HG03521 (cell line): ENCODE measurements at regions not wholly inside any gene's neighbourhood (a gene's known extent, or its start where the extent isn't known, plus 50 kb on each side); places are given as distances from the start of the nearest gene placed in this dataset.
"Not testable (repeated sequence)": the region's sequence is repeated elsewhere in the genome, so short reads cannot be mapped to it uniquely, and the experiment has no call there.

Experiments used
- ATAC-seq: cut with Tn5 transposase; IDR thresholded peaks from one replicate; pipeline ENCODE4 v1.9.1; 2021; ENCODE audit warnings: mild to moderate bottlenecking, moderate library complexity; ENCODE audit not compliant: unreplicated experiment

DNA sequence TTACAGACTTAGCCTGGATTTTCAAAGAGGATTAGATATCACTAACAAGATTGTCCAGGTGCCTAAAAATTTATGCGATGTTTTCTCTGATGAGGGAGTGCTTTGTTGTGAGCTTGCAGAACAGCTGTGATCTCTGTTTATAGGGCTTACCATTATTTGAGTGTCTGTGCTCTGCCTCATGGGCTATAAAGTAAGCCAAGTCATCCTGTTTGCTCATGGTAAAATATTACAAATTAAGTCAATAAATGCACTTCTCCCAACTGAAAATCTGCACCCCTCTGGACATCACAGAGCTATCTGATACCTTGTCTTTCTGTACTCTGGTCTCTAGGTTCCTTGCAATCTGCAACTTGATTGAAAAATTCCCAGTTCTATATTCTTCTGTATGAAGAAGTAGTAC is 293.4 kb upstream of the ACTBL2 start:
- ATAC-seq: no peak

DNA sequence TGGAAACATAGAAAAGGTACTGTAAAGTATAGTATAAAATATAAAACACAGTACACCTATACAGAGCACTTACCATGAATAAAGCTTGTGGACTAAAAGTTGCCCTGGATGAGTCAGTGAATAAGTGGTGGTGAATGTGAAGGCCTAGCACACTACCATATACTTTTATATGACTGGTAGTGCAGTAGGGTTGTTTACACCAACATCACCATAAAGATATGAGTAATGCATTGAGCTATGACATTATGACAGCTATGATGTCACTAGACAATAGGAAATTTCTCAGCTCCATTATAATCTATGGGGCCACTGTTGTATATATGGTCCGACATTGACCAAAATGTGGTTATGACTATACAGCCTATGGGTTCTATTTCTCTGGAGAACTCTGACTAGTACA is 291.8 kb upstream of the ACTBL2 start:
- no peak for ATAC-seq

DNA sequence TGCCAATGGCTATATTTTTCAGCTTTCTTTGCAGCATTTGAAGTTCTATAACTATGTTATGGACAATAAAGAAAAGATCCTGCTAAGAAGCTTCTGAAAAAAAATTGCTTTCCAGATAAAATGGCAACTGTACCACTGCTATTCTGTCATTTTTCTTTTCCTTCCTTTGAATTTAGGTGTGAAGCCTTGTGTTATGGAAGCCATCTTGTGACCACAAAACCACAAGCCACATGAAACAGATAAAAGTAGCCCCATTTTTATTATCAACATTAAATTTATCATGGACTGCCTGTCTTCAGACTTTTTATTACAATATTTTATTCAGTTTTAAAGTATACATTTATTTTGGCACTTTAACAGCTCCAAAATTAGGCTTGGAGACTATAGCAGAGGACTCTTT is 289.9 kb upstream of the ACTBL2 start:
- no peak for ATAC-seq

DNA sequence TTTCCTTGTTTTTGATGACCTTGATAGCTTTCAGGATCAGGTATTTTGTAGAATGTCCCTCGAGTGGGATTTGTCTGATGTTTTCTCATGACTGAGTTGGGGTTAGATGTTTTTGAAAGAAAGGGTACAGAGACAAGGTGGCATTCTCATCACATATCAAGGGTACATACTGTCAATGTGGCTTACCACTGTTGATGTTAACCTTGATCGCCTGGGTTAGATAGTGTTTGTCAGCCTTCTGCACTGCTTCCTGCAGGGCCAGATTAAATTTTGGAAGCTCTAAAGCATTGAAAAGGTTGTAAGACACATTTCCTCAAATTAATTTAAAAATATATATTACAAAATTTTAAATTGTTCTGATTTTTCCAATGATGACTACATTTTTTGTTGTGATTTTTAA is 287.4 kb upstream of the ACTBL2 start:
- no peak for ATAC-seq

DNA sequence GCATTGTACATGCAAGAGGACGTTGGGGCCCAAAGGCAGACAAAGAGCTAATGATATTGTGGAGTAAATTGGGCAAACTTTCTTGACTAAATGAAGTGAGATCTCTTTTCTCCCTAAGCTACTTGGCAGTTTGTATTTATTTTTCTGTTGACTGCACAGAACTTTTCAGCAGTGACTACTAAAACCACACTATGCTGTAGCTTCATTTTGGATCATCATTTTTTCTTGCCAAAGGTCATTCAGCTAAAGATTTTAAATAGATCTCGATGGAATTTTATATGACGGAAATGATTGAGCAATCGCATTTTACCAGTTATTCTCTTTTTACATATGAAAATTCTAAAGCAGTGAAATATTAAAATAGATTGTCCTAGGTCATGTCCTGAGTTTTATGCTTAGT is 286.1 kb upstream of the ACTBL2 start:
- ATAC-seq: no peak

DNA sequence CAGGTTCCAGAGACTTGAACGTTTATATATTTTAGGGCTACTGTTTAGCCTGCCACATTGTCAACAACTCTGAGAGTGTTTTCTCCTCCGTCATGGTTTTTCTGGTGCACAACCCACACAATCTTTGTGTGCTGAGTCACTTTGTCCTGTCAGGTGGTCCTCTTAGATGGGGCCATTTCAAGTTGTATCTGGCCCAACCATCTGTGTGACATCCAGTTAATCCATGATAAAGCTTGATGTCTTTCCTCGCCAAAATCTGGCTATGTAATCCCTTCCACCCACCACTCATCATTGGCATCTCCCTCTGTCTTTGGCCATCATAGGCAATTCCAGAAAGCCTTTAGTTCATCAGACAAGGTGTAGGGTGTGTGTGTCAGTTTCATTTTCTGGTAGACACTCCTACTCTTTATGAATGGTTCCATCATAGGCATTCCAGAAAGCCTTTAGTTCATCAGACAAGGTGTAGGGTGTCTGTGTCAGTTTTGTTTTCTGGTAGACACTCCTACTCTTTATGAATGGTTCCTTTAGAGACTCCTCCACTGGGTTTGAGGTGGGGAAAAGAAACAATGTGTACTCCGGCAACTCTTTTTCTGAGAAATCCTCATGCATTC is 282.0 kb upstream of the ACTBL2 start:
- no peak for ATAC-seq

DNA sequence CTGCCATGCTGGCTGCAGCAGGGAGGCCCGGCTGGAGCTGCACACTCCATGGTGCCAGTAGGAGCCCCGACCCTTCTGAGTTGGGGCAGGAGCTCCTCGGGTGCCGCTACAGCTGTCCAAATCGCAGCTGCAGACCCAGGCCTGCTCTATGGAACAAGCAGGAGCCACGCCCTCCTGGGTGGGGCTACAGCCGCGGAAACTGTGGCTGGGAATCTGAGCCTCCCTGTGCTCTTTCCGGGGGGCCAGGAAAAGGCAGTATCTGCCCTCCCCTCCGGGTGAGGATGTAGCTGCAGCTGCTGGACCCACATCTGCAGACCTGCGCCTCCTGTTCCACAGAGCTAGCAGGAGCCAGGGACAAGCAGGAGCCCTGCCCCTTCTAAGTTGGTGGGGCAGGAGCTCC is 278.9 kb upstream of the ACTBL2 start:
- no peak for ATAC-seq

DNA sequence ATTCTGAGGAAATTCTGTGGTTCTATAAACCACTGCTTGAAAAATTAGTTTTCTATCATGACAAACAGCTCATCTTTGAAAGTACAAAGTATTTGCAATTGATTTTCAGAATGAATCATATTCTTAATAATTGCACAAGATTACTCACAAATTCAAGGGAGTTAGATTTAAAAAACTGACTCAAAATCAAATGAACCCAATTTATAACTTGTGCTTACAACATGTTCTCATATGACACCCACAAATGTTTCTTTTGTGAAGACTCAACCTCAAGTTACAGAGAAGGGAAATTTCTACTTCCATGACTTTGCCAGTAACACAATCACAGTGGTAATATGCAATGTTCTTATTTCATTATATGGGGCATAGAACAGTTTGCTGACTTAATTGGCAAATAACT is 272.0 kb upstream of the ACTBL2 start:
- no peak for ATAC-seq

DNA sequence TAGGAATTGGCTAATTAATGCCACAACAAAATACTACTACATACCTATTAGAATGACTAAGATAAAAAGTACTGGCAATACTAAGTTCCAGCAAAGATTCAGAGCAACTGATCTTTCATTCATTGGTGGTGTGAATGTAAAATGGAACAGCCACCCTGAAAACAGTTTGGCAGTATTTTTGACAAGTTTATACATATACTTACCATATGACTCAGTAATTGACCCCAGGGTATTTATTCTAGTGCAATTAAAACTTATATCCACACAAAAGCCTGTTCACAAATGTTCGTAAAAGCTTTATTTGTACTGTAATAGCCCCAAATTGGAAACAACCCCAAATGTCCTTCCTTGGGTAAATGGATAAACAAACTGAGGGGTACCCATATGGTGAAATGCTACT is 270.8 kb upstream of the ACTBL2 start:
- no peak for ATAC-seq

DNA sequence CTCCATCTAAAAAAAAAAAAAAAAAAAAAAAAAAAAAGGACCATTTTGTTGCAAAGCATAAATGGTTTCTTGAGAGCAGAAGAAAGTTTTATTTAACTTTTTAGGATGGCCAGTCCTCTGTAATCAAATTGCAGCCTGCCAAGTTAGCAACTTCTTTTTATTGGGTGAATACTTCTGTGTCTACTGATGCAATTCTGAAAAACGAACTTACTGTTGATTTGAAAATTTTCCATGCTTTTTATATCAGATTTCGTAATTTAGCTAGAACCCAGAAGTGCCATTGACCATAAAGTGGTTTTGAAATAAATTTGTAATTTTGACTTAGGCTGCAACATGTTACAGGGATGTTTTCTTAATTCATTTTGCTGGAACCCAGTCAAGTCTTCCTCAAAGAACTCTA is 269.1 kb upstream of the ACTBL2 start:
- no peak for ATAC-seq

DNA sequence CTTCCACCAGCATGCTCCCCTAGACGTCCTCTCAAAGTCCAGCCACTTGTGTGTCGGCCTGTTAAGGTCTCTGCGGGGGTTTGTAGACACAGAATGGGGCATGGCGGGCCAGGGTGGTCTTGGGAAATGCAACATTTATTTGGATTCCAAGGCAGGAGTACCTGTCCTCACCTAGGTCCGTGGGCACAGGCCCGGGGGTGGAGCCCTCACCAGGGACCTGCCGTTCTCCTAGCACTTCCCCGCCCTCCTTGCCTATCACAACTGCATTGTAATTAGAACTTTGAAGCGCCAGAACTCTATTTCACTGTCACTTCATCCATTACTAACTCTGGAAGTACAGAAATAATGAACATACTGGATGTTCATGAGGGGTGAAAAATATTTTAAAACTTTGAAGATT is 268.3 kb upstream of the ACTBL2 start:
- no peak for ATAC-seq

DNA sequence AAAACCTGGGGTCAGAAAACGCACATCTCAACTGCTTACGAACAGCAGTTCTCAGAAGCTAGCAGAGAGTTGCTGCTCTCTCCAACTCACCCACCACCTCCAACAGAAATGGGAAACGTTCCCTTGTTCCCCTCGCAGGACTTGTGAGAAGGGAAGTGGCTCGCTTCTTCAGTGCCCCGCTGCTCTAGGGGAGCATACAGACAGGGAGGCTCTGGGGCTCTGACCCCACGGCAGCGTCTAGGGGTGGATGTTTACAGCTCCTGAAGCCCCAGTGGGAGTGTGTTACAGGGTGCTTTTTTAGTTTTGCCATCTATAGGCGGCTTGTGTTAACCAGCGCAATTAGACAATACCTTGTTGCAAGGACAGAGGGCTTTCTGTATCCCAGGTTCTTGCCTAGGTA is 267.7 kb upstream of the ACTBL2 start:
- ATAC-seq: no peak

DNA sequence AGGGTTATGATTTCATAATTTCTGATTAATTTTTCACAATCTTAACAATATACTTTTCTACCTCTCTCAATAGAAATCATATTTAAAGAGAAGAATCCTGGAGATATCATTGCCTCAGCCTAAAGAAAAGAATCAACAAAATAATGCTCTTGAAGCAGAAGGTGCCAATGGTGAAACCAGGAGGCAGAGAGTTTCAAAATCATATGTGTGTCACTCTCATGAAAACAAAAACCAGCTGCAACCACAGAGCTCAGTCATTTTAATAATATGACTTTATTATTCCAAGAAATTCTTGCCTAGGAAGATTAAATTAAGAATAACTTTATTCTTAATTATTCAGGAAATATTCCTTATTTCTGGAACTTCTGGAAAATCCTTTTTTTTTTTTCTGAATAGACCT is 266.8 kb upstream of the ACTBL2 start:
- ATAC-seq: no peak

DNA sequence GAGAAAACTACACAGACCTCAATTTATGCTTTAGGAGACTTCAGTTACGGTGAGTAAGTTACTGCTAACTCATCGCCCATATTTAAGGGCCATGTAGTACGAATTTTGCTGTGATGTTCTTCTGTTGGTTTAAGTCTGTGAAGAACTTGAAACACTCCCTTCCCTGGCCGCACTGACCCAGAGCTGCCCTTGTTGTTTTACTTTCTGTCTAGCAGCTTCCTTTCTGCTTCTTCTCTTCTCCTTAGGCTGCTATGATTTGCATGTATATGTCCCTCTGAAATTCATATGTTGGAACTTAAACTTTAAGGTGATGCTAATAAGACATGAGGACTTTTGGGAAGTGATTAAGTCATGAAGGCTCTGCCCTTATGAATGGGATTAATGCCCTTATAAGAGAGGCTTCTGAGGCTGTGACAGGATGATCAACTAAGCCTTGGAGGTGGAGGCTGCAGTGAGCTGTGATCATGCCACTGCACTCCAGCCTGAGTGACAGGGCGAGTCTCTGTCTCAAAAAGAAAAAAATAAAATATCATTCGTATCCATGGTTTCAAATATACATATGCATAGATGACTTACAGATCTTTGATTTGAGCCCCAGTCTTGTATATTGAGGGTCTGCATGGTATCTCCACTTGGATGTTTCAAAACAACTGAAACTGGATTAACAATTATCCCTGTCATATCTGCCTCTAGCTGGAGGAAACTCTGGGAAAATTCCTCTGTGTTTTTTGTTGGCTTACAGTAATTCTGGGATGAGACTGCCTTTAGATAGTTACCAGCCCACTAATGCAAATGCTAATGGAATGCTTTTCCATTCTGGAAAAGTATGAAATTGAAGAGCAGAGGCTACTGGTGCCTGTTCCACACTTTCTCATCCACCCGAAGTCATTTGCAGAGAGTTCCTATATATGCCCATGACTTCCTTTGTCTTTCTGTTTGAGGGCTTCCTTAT is 263.4 kb upstream of the ACTBL2 start:
- ATAC-seq: no peak

DNA sequence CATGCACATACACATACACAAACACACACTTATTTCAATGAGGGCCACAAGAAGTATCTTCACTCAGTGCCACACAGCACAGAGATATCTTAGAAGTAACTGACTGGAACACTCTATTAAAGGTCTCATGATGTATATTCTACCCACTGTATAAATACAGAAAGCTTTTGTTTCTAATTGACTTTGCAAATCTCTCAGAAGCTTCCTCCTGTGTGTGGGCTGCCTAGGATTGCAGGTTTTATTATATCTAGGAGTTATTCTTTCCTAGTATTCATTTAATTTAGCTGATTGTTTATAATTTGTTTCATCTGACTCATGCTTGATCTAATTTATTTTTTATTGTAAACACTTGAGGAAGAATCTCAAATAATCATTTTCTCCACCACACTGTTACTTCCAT is 262.4 kb upstream of the ACTBL2 start:
- no peak for ATAC-seq

DNA sequence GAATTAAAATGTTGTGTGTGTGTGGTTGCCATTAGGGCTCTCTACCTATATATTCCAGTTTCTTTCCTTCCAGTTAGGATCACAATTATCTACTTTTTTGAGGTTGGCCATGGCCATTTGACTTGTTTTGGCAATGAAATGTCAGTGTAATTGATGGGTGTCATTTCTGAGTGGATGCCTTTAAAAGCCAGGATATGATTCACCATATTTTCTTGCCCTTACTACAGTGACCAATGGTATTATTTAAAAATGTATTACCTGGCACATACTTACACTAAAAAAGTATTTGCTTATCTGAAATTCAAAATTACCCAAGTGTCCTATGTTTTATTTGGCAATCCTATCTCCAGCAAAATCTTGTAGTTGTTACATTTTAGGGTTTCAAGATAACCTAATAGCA is 258.7 kb upstream of the ACTBL2 start:
- ATAC-seq: no peak

DNA sequence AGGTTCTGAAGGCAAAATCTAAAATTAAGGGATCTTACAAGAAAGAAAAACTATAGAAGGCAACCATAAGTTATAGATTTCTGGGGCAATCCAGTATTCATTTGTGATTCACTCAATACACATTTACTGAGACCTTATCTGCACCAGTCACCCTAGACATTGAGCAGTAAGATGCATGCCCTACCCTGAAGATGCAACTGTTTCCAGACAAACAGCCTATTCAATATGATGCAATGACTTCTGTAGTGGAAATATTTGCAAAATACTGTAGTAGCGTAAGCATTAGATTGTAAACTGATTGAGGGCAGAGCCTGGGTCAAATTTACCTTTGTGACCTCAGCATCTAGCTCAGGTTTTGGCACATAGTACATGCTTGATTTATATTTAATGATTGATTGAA is 256.2 kb upstream of the ACTBL2 start:
- no peak for ATAC-seq

DNA sequence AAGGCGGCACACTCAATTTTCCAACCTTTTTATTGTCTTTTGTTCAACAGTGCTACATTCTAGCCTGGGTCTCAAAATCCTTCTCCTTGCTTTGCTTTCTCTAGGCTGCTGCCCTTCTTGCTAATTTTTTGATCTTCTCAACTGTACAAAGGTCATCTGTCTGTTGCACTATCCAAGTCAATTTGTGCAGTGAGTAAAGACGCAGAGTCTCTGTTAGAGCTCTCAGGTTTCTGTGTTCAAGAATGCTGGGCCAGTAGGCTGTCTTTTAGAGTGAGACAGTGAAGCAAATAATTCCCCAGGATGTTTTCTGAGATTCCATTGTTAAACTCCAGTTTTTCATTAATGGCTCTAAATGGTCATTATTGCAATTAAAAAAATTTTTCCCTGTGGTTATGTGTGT is 255.7 kb upstream of the ACTBL2 start:
- no peak for ATAC-seq

DNA sequence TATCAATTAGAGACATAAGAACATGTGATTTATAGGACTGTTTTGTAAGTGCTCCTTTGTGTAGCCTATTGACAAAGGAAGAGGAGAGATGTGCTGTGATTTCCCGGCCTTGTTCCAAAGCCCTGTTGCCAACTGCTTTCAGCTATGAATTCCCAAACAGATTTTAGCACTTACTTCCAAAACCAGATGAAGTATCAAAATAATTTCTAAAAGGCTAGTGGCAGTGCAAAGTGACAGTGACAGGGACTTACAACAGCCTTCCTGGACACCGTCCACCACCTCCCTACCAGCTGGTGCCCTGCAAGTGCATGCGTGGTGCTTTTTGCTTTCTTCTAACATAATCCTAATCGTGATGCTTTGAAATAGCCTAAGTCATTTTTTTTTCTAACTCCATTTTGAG is 254.1 kb upstream of the ACTBL2 start:
- ATAC-seq: no peak

DNA sequence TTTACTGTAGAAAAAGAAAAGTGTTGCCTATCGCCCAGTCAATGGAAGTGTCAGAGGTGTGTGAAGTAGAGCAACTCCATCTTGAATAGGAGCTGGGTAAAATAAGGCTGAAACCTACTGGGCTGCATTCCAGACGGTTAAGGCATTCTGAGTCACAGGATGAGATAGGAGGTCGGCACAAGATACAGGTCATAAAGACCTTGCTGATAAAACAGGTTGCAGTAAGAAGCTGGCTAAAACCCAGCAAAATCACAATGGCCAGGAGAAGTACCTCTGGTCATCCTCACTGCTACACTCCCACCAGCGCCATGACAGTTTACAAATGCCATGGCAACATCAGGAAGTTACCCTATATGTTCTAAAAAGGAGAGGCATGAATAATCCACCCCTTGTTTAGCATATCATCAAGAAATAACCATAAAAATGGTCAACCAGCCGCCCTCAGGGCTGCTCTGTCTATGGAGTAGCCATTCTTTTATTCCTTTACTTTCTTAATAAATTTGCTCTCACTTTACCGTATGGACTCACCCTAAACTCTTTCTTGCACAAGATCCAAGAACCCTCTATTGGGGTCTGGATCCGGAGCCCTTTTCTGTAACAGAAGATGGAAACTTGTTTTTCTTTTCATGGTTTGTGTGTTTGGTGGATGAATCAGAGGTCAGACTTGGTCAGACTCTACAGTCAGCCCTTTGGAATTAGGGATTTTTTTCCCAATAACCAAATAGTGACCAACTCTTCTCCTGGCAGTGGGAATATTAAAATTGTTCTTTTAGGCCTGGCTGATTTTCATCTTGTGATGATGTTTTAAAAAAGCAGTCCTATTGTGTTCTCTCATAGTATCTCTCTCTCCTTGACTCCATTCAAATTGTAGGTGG is 252.9 kb upstream of the ACTBL2 start:
- ATAC-seq: not testable (repeated sequence)

DNA sequence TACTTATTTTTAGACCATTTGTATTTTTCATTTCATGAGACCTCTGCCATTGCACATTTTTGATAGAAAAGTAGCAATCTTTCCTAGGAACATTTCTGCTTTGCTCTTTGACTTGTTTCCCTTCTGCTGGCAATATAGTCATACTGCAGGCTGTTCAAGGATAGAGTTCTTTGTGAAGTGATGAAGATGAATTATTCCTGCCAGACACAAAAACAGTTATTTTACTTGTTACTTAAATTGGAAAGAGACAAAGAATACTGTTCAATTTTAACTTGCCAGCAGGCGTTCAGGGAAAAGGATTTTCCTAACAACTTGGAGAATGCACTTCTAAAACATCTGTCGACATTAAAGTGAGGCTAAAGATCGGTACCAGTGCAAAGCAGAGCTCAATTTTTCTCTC is 251.7 kb upstream of the ACTBL2 start:
- ATAC-seq: no peak

DNA sequence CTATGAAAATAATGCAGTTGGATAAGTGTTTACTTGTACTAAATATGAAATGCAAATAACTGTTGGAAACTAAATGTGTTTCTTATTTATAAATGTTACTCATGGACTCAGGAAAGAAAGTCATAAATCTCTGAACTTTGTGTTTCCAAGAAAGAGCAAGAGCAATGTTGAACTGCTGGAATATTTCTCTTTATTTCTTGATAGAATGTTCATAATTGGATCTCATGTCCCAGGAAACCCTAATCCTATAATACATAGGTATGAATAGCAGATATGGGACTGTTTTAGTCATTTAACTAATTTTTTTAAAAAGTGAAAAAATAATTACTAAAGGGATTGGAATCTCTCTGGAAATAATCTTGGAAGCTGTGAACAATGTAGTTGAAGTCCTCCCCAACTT is 245.0 kb upstream of the ACTBL2 start:
- no peak for ATAC-seq
